ENCODE measurements at regions not wholly inside any gene's neighbourhood (a gene's known extent, or its start where the extent isn't known, plus 50 kb on each side); places are given as distances from the start of the nearest gene placed in this dataset.

GRCh38 chr14:48560421-48560820, 885.0 kb upstream of the MDGA2 start:
- TF ChIP-seq CTCF (IDR thresholded peaks at IDR 0.05; ENCODE audit: low read depth, low read length, missing control alignments) = no peak
- no peak overlapping the region for H3K4me3 ChIP-seq (ENCODE audit: low read depth, low read length)
- DNase-seq (ENCODE audit: low read depth) = no peak

GRCh38 chr14:48553443-48553842, 878.0 kb upstream of the MDGA2 start:
- DNase-seq (ENCODE audit: low read depth) = no peak
- no peak overlapping the region for H3K4me3 ChIP-seq (ENCODE audit: low read depth, low read length)
- no peak for TF ChIP-seq CTCF (IDR thresholded peaks at IDR 0.05; ENCODE audit: low read depth, low read length, missing control alignments)

- H3K4me3 ChIP-seq (ENCODE audit: low read depth, low read length) = no peak overlapping the region
- TF ChIP-seq CTCF (IDR thresholded peaks at IDR 0.05; ENCODE audit: low read depth, low read length, missing control alignments) = no peak
- DNase-seq (ENCODE audit: low read depth) = no peak
Measured at GRCh38 chr14:48546996-48547395, 871.6 kb upstream of the MDGA2 start.

- TF ChIP-seq CTCF (IDR thresholded peaks at IDR 0.05; ENCODE audit: low read depth, low read length, missing control alignments) = no peak
- no peak for DNase-seq (ENCODE audit: low read depth)
- no peak overlapping the region for H3K4me3 ChIP-seq (ENCODE audit: low read depth, low read length)
Measured at GRCh38 chr14:48537600-48537999, 862.2 kb upstream of the MDGA2 start.

- H3K4me3 ChIP-seq (ENCODE audit: low read depth, low read length) = no peak overlapping the region
- TF ChIP-seq CTCF (IDR thresholded peaks at IDR 0.05; ENCODE audit: low read depth, low read length, missing control alignments) = no peak
- no peak for DNase-seq (ENCODE audit: low read depth)
Measured at GRCh38 chr14:48536318-48536717, 860.9 kb upstream of the MDGA2 start.

- no peak for DNase-seq (ENCODE audit: low read depth)
- no peak overlapping the region for H3K4me3 ChIP-seq (ENCODE audit: low read depth, low read length)
- TF ChIP-seq CTCF (IDR thresholded peaks at IDR 0.05; ENCODE audit: low read depth, low read length, missing control alignments) = no peak
Measured at GRCh38 chr14:48527832-48528231, 852.4 kb upstream of the MDGA2 start.

GRCh38 chr14:48526307-48526706, 850.9 kb upstream of the MDGA2 start:
- TF ChIP-seq CTCF (IDR thresholded peaks at IDR 0.05; ENCODE audit: low read depth, low read length, missing control alignments) = no peak
- DNase-seq (ENCODE audit: low read depth) = no peak

More at GRCh38 chr14:48526307-48526706, 850.9 kb upstream of the MDGA2 start:
- H3K4me3 ChIP-seq (ENCODE audit: low read depth, low read length) = no peak overlapping the region

All from GM12864 (cell line).